ENCODE measurements at regions not wholly inside any gene's neighbourhood (a gene's known extent, or its start where the extent isn't known, plus 50 kb on each side); places are given as distances from the start of the nearest gene placed in this dataset.

DNA sequence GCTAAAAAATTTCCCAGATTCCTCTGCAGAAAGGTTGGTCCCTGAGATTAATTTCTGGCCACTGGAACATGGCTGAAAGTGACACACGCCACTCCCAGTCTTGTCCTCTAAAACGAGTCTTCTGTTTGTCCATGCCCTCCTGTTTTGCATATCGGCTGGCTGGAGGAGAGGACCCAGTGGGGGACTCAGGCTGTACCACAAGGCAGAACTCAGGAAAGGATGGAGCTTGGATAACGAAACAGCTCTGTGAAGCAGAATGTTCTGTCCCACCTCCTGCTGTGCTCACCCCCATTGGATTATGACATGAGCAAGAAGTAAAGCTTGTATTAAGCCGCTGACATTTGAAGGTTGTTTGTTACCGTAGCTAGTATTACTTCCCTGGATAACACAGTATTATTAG, 856.2 kb downstream of the BCL11B start:
- no peak overlapping the region for H3K4me3 ChIP-seq (ENCODE audit: low read depth, low read length)
- TF ChIP-seq, protein P1, sequence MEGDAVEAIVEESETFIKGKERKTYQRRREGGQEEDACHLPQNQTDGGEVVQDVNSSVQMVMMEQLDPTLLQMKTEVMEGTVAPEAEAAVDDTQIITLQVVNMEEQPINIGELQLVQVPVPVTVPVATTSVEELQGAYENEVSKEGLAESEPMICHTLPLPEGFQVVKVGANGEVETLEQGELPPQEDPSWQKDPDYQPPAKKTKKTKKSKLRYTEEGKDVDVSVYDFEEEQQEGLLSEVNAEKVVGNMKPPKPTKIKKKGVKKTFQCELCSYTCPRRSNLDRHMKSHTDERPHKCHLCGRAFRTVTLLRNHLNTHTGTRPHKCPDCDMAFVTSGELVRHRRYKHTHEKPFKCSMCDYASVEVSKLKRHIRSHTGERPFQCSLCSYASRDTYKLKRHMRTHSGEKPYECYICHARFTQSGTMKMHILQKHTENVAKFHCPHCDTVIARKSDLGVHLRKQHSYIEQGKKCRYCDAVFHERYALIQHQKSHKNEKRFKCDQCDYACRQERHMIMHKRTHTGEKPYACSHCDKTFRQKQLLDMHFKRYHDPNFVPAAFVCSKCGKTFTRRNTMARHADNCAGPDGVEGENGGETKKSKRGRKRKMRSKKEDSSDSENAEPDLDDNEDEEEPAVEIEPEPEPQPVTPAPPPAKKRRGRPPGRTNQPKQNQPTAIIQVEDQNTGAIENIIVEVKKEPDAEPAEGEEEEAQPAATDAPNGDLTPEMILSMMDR (IDR thresholded peaks at IDR 0.05; ENCODE audit: low read depth, low read length): no peak
- H3K27me3 ChIP-seq (ENCODE audit: insufficient read depth, low read depth, severe bottlenecking): peaks cover 87% of the 10 kb centered on the region
- H3K9me3 ChIP-seq (ENCODE audit: severe bottlenecking): no peaks in the 10 kb centered on the region
- H3K36me3 ChIP-seq: no peaks in the 10 kb centered on the region
- no peak for DNase-seq
- no peak overlapping the region for H3K27ac ChIP-seq

DNA sequence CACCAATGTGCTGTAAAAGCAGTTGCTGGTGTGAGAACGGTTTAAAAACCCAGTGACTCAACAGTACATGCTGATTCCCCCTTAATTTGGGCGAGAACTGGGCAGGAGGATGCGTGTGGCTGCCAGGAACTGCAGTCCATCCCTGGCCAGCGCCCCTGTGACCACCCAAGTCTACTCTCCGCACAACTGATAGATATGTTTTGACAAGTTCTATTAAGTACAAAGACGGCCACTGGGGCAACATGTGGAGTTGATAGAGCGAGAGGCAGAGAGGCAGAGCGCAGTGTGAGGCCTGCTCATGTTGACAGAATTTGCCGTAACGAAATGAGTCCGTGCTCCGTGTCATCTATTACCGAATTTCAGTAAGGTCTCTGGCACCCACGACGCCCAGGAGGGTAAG, 855.0 kb downstream of the BCL11B start:
- Histone ChIP-seq H3K4me3 (ENCODE audit: low read depth, low read length) (no peak overlapping the region), H3K9me3 (ENCODE audit: severe bottlenecking) (no peaks in the 10 kb centered on the region), H3K27me3 (ENCODE audit: insufficient read depth, low read depth, severe bottlenecking) (peaks cover 88% of the 10 kb centered on the region), H3K27ac (no peak overlapping the region), H3K36me3 (no peaks in the 10 kb centered on the region)
- TF ChIP-seq, protein P1 (IDR thresholded peaks at IDR 0.05; ENCODE audit: low read depth, low read length): no peak
- no peak for DNase-seq

DNA sequence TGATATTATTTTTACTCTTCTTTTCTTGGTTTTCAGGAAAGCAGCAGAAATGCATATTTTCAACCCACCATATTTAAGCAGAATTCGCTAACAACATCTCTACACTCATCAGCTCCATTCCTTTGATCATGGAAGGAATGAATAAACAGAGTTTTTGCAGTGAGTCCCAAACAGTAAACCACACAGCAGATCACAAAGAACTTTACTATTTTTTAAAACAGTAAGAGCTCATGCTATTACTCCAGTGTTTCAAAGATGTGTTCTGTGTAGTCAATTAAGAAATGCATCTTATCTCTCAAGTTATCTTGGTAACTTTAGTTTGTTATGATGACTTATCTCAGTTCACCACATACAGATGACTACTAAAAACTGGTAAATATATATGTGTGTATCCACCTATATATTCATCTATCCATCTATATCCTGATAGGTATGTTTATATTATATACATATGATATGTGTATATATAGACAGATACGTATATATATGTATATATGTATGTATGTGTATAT, 843.5 kb downstream of the BCL11B start:
- Histone ChIP-seq H3K36me3 (no peaks in the 10 kb centered on the region), H3K27me3 (ENCODE audit: insufficient read depth, low read depth, severe bottlenecking) (peaks cover 65% of the 10 kb centered on the region), H3K27ac (no peak overlapping the region), H3K4me3 (ENCODE audit: low read depth, low read length) (no peak overlapping the region), H3K9me3 (ENCODE audit: severe bottlenecking) (no peaks in the 10 kb centered on the region)
- TF ChIP-seq, protein P1 (IDR thresholded peaks at IDR 0.05; ENCODE audit: low read depth, low read length): no peak
- no peak for DNase-seq

DNA sequence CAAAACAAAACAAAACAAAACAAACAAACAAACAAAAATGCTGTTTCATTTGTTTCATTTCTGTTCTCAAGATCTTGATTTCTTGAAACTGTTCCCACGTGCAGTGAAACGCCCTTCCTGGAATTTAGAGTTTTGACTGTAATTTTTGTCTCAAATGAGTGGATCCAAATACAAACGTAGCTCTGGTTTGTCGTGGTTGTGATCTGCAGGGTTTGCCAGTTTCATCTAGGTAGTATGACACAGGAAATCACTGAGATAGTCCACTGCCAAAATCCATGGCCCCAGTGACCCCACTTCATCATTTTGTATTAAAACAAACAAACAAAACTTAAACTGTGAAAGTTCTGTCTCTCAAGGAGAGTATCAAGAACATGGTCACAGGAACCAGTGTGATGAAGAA, 838.6 kb downstream of the BCL11B start:
- TF ChIP-seq, protein P1 (IDR thresholded peaks at IDR 0.05; ENCODE audit: low read depth, low read length): no peak
- no peak overlapping the region for H3K27ac ChIP-seq
- no peak overlapping the region for H3K4me3 ChIP-seq (ENCODE audit: low read depth, low read length)
- H3K36me3 ChIP-seq: no peaks in the 10 kb centered on the region
- H3K27me3 ChIP-seq (ENCODE audit: insufficient read depth, low read depth, severe bottlenecking): peaks cover 53% of the 10 kb centered on the region
- DNase-seq: no peak
- H3K9me3 ChIP-seq (ENCODE audit: severe bottlenecking): no peaks in the 10 kb centered on the region

DNA sequence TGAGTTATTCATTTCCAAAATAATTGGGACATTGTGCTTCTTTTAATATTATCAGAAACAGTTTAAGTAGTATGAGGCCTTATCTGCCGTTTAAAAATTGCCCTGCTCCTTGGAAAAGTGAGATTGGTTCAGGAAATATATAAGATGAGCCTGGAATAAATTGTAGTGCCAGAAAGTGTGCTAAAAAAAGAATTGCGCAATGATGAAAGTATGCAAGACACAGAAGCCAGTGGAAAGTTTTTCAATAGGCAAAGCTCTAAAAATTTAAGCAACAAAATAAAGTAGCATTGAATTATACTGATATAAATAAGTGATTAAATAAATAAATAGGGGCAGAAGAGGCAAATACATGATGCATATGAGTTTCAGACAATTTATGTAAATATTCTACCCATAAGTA, 834.9 kb downstream of the BCL11B start:
- Histone ChIP-seq H3K36me3 (no peaks in the 10 kb centered on the region), H3K9me3 (ENCODE audit: severe bottlenecking) (no peaks in the 10 kb centered on the region), H3K4me3 (ENCODE audit: low read depth, low read length) (no peak overlapping the region), H3K27me3 (ENCODE audit: insufficient read depth, low read depth, severe bottlenecking) (peaks cover 34% of the 10 kb centered on the region), H3K27ac (no peak overlapping the region)
- DNase-seq: no peak
- TF ChIP-seq, protein P1 (IDR thresholded peaks at IDR 0.05; ENCODE audit: low read depth, low read length): no peak

DNA sequence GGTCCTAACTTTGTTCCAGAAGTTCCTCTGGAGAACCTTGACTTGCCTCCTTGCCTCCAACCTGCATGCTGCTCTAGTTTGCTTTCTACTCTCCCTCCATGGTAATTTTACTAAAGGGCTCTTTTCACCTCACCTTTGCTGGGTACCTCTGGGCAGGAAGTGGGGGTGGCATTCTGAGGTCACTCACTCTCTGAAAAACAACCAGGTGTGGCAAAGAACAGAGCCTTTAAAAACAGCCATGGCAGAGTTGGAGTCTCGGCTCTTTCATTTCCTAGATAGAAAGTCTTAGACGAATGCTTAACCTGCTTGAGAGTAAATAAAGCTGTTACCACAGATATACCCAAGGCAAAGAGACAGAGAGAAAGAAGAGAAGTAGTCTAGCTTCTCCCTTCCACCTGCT, 827.9 kb downstream of the BCL11B start:
- H3K27ac ChIP-seq: no peak overlapping the region
- no peaks in the 10 kb centered on the region for H3K9me3 ChIP-seq (ENCODE audit: severe bottlenecking)
- H3K36me3 ChIP-seq: no peaks in the 10 kb centered on the region
- DNase-seq: no peak
- no peak overlapping the region for H3K4me3 ChIP-seq (ENCODE audit: low read depth, low read length)
- TF ChIP-seq, protein P1 (IDR thresholded peaks at IDR 0.05; ENCODE audit: low read depth, low read length): no peak
- peaks cover 36% of the 10 kb centered on the region for H3K27me3 ChIP-seq (ENCODE audit: insufficient read depth, low read depth, severe bottlenecking)
